GM21786 (cell line): ENCODE measurements at regions not wholly inside any gene's neighbourhood (a gene's known extent, or its start where the extent isn't known, plus 50 kb on each side); places are given as distances from the start of the nearest gene placed in this dataset.

Experiments used
- ATAC-seq: cut with Tn5 transposase; IDR thresholded peaks from one replicate; pipeline ENCODE4 v1.9.1; 2021; ENCODE audit not compliant: unreplicated experiment

GRCh38 chr12:72082986-72083820 is 144.6 kb downstream of the TPH2 start:
- ATAC-seq = no peak

GRCh38 chr12:72084061-72084460 is 145.4 kb downstream of the TPH2 start:
- no peak for ATAC-seq

DNA sequence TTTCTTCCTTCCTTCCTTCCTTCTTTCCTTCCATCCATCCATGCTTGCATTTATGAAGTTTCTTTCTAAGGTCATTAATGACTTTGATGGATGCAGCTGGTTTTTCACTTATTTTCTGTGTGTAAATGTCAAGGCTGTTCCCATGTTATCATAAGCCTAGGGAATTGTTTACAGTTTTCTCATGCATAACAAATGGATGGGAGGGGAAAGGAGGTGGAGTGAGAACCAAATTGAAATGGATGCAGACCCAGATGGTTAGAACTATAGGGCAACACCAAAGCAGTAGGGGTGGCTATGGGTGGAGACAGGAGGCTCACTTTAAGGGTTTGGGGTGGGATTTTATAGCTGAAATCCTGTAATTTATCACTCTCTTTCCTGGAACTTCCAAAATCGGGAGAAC is 146.2 kb downstream of the TPH2 start:
- no peak for ATAC-seq

DNA sequence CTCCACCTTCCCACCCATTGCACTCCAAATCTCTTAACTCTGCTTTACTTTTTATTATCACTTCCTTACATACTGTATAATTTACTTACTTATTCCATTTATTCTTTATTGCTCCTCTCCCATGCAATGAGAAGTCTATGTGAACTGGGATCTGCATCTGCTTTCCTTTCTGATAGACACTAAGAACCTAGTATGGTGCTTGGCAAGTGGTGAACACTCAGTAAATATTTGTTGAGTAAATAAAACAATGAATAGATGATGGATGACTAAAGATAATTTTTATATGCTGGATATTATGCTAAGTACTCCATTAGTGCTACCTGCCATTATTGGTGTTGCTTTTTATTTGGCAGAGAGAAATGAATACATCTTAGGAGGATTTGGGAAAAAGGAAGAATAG is 151.0 kb downstream of the TPH2 start:
- no peak for ATAC-seq

- no peak for ATAC-seq
These were observed 154.8 kb downstream of the TPH2 start for GRCh38 chr12:72093424-72093823.

DNA sequence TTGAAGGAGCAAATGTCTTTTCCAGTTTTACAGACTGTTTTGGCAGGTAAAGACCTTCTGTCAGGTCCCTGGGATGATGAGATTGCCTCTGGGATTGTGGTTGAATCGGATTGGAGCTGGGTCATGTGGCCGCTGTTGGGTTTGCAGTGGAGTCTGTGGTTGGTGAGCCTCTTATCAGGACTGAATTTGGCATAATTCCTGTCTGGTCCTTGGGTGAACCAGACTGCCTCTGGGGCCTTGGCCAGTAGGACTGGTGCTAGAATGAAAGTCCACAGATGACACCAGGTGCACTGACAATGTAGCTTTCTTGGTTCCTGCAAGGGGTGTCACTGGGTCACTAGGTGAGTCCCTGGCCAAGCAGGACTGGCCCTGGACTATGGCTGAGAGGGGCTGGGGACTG is 155.3 kb downstream of the TPH2 start:
- ATAC-seq = no peak

- ATAC-seq = no peak
These were observed 155.8 kb downstream of the TPH2 start for GRCh38 chr12:72094490-72094889.

DNA sequence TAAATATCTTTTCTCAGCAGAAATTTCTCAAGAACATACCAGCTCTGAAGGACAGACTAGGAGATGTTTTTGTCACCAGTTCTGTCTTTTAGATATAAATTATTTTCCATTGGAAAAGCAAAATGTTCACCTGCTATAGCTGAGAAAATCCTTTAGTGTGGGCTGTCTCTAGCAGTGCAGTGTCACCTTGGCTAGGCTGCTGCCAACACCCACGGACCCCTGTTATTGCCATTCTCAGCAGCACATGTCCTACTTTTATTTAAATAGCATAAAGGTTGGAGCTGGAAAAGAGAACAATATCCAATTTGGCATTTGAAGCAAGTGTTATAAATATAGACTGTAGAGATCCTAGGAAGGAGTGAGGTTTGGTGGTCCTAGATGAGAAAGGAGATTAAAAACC is 156.4 kb downstream of the TPH2 start:
- no peak for ATAC-seq

DNA sequence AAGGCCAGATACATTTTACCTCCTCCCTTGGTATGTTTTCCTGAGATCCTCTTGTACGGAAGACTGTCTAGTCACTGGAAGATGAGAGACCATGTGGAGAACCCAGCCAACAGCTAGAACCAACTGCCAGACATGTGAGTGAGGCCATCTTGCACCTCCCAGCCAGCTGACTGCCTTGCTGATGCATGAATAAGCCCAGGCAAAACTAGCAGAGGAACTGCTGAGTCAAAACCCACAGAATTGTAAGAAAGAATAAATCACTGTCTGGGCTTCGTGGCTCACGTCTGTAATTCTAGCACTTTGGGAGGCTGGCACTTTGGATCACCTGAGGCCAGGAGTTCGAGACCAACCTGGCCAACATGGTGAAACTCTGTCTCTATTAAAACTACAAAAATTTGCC is 160.0 kb downstream of the TPH2 start:
- no peak for ATAC-seq

- ATAC-seq = no peak
These were observed 162.2 kb downstream of the TPH2 start for GRCh38 chr12:72100854-72101253.

DNA sequence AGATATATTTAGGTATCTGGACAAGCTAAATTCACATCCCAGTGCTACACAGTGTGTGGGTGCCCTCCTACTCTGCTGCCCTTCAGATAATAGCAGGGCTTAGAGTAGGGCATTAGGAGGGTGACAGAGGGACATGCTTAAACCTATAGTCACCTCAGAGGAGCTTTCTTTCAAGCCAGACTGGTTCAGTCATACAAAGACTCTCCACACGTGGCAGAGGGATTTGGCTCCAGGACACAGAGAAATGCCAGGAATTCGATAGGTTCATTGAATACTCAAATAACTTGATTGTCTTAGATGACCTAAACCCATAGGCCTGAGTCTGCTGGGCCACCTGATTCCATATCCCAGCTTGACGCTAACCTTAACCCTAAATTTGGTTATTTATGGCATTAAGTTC is 163.5 kb downstream of the TPH2 start:
- no peak for ATAC-seq

DNA sequence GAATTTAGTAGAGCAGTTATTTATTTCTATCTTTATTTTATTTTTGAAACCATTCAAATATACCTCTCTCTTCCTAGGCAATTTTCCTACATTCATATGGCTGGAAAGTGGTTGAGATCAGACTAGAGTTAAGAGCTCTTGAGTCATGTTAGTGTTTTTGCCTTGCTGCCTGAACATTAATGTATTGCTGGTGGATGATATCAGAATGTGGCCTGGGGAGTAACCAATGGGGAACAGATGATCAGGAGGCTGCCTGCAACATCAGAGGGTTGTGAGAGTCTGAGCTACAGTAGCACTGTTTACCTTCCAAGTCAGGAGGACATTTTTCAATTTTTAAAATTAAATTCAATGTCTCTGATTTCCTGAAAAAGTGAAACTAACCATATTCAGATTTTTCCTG is 166.3 kb upstream of the TRHDE start:
- ATAC-seq = no peak

DNA sequence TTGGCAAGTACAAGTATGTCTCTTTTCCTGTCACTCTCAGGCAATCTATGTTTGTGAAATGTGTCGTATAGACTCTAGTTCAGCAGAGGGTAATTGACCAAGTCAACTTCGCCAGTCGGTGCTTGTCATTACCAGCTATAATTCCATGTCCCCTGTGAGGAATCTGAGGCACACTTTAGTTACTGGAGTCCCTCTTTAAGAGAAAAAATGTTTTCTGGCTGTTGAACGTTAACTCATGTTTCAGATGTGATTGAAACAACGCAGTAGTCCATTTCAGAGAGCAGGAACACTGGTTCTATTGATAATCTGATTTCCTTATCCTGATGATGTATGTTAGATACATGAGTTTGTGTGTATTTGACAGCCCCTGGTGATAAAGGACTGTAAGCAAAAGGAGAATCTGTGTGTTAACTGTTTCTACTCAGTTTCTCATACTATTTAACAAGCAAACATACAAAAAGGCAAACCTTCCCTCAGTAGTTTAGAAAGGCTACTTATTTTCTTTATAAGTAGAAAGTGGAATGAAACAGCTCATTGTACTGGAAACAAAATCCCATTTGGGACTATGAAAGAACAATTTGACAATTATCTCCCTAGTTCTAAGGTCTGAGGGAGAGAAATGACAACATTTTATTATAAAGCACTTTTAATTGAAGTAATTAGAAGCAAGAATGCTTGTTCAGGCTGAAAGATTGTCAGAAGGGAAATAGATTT is 161.1 kb upstream of the TRHDE start:
- no peak for ATAC-seq

DNA sequence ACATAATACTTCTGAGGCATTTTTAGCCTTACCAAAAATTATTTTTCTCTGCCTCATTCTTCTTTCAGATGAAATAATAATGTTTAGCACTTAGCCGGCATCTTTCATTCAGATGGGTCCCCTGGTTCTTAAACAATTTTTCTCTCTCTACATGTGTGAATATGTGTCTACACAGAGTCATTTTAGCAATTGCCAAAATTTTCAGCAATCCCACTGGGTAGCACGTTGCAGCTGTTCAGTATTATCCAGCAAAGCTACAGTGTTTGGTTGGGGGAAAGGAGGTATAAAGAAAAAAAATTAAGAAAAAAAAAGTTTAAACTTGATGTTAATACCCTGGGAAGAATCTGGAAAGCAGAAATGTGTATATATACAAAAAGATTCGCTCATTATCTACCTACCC is 160.5 kb upstream of the TRHDE start:
- no peak for ATAC-seq

GRCh38 chr12:72133497-72134055 is 138.6 kb upstream of the TRHDE start:
- no peak for ATAC-seq

GRCh38 chr12:72134246-72135020 is 137.7 kb upstream of the TRHDE start:
- ATAC-seq = no peak

- ATAC-seq = no peak
These were observed 137.2 kb upstream of the TRHDE start for GRCh38 chr12:72135021-72135301.

DNA sequence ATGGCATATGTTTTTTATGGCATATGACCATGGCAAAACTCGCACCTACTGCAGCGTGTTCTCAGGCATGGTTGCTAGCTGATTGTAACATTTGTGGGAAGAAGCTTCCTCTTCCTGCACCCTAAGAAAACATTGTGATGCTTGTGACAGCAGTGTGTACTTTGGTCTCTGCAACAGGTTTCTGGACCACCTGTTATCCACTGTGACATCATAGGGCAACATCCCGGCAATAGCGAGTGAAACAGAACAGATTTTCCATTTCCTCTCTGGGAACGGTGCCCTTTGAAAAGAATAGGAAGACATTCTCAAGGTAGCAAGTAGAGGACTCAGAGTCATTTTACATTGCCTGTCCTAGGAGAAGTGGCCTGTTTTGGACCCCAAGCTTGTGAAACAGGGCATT is 135.4 kb upstream of the TRHDE start:
- no peak for ATAC-seq

DNA sequence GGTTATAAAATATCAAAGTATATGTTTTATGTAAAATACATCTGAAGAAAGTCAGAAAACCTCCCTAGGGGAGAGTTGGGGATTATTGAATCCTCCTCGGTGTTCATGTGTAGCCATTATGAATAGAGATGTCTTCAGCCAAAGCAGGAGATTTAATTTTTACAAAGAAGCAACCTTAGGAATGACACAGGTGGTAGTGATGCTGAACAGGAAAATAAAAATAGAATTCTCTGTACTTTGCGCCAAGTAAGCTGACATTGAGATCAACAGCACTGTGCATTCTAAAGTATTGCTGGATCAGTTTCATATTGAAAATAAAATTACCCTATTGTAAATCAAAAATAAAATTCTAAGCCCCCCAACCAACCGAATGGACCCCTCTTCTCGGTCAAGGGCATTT is 132.8 kb upstream of the TRHDE start:
- no peak for ATAC-seq

- peak; percentile 98 for ATAC-seq
These were observed 130.8 kb upstream of the TRHDE start for GRCh38 chr12:72141381-72141780.

GRCh38 chr12:72144553-72144952 is 127.6 kb upstream of the TRHDE start:
- ATAC-seq = no peak

- no peak for ATAC-seq
These were observed 125.7 kb upstream of the TRHDE start for GRCh38 chr12:72146495-72146894.
